Astrocyte (in vitro differentiated cells and primary cell): ENCODE measurements at regions not wholly inside any gene's neighbourhood (a gene's known extent, or its start where the extent isn't known, plus 50 kb on each side); places are given as distances from the start of the nearest gene placed in this dataset.

Experiments
- DNase-seq: peaks from one replicate; pipeline ENCODE4 v3.0.0-alpha.2; 2010; ENCODE audit warnings: low read depth
- FAIRE-seq: peaks from 2 replicates; lab custom pipeline; 2011; peaks lifted over from hg19 to GRCh38; lab: Jason Lieb, UNC
- H2AFZ ChIP-seq: 2 replicates; pipeline ENCODE4 v1.6.0; 2012; ENCODE audit warnings: low read depth, low read length, inconsistent platforms
- H3K27ac ChIP-seq: 2 replicates; pipeline ENCODE4 v1.5.1; 2011; ENCODE audit warnings: low read depth, low read length, inconsistent platforms
- H3K27me3 ChIP-seq: 2 replicates; pipeline ENCODE4 v1.6.0; 2011; ENCODE audit warnings: low read length, inconsistent platforms; ENCODE audit not compliant: insufficient read depth
- H3K36me3 ChIP-seq: 2 replicates; pipeline ENCODE4 v1.5.1; 2011; ENCODE audit warnings: low read length, inconsistent platforms; ENCODE audit not compliant: insufficient read depth
- H3K4me1 ChIP-seq: 2 replicates; pipeline ENCODE4 v1.5.1; 2011; ENCODE audit warnings: low read length, inconsistent platforms; ENCODE audit not compliant: insufficient read depth
- H3K4me2 ChIP-seq: 2 replicates; pipeline ENCODE4 v1.6.0; 2012; ENCODE audit warnings: low read length, inconsistent platforms
- H3K4me3 ChIP-seq: 2 replicates; pipeline ENCODE4 v1.5.1; 2011; ENCODE audit warnings: low read depth, mild to moderate bottlenecking, low read length, inconsistent platforms; ENCODE audit not compliant: insufficient read depth
- H3K79me2 ChIP-seq: 2 replicates; pipeline ENCODE4 v1.6.0; 2012; ENCODE audit warnings: mild to moderate bottlenecking, low read length, inconsistent platforms; ENCODE audit not compliant: insufficient read depth
- H3K9ac ChIP-seq: 2 replicates; pipeline ENCODE4 v1.6.0; 2012; ENCODE audit warnings: mild to moderate bottlenecking, low read length, inconsistent platforms
- H3K9me3 ChIP-seq: 2 replicates; pipeline ENCODE4 v1.5.1; 2012; ENCODE audit warnings: low read depth, mild to moderate bottlenecking, low read length, inconsistent platforms; ENCODE audit not compliant: insufficient read depth
- H4K20me1 ChIP-seq: 2 replicates; pipeline ENCODE4 v1.6.0; 2012; ENCODE audit warnings: low read length, inconsistent platforms; ENCODE audit not compliant: insufficient read depth
- H3K27ac Mint-ChIP-seq: one replicate; pipeline ENCODE4 v1.8.0; 2021; ENCODE audit warnings: mild to moderate bottlenecking, mixed read lengths; ENCODE audit not compliant: unreplicated experiment
- H3K27me3 Mint-ChIP-seq: one replicate; pipeline ENCODE4 v1.8.0; 2021; ENCODE audit warnings: low read depth, mixed read lengths; ENCODE audit not compliant: unreplicated experiment
- H3K36me3 Mint-ChIP-seq: one replicate; pipeline ENCODE4 v1.8.0; 2021; ENCODE audit warnings: low read depth, mixed read lengths; ENCODE audit not compliant: unreplicated experiment
- H3K4me1 Mint-ChIP-seq: one replicate; pipeline ENCODE4 v1.8.0; 2021; ENCODE audit warnings: low read depth, mixed read lengths; ENCODE audit not compliant: unreplicated experiment
- H3K4me3 Mint-ChIP-seq: one replicate; pipeline ENCODE4 v1.8.0; 2021; ENCODE audit warnings: mild to moderate bottlenecking, moderate library complexity, mixed read lengths; ENCODE audit not compliant: unreplicated experiment
- H3K9me3 Mint-ChIP-seq: one replicate; pipeline ENCODE4 v1.8.0; 2021; ENCODE audit warnings: mild to moderate bottlenecking, mixed read lengths; ENCODE audit not compliant: unreplicated experiment
- CTCF ChIP-seq: IDR thresholded peaks from 2 replicates; pipeline ENCODE4 v1.5.1; 2011; ENCODE audit warnings: low read depth, mild to moderate bottlenecking, inconsistent platforms, low read length, moderate library complexity; ENCODE audit not compliant: insufficient read depth
- EZH2 ChIP-seq: IDR thresholded peaks from 2 replicates; pipeline ENCODE4 v1.6.1; 2012; ENCODE audit warnings: mild to moderate bottlenecking, low read length, inconsistent platforms; ENCODE audit not compliant: insufficient read depth

- H3K27ac Mint-ChIP-seq, result peak overlapping the region; percentile 90
- peaks cover 62% of the 10 kb centered on the region for H3K4me1 Mint-ChIP-seq
- H3K27ac ChIP-seq, result peak overlapping the region; percentile 94
Observed at GRCh38 chr1:172903581-172904220, 147.0 kb downstream of the TNFSF18 start.

GRCh38 chr1:172905452-172905851, 145.3 kb downstream of the TNFSF18 start:
- Mint-ChIP-seq H3K36me3 (no peaks in the 10 kb centered on the region), H3K27me3 (no peaks in the 10 kb centered on the region), H3K4me1 (peaks cover 64% of the 10 kb centered on the region), H3K27ac (peak overlapping the region; percentile 54), H3K4me3 (no peak overlapping the region), H3K9me3 (peaks cover 6% of the 10 kb centered on the region)
- no peak overlapping the region for H3K4me3 ChIP-seq
- H3K9me3 ChIP-seq, result no peaks in the 10 kb centered on the region
- no peak overlapping the region for H3K9ac ChIP-seq
- peak overlapping the region; percentile 31 for H3K27ac ChIP-seq
- H3K4me1 ChIP-seq, result peaks cover 65% of the 10 kb centered on the region
- peak overlapping the region; percentile 12 for H3K4me2 ChIP-seq
- no peaks in the 10 kb centered on the region for H3K27me3 ChIP-seq
- no peak for TF ChIP-seq EZH2
- TF ChIP-seq CTCF, result no peak
- FAIRE-seq (peak; percentile 20), DNase-seq (peak; percentile 89)
- H2AFZ ChIP-seq, result no peak overlapping the region
- no peaks in the 10 kb centered on the region for H3K79me2 ChIP-seq
- H3K36me3 ChIP-seq, result no peaks in the 10 kb centered on the region
- no peaks in the 10 kb centered on the region for H4K20me1 ChIP-seq

More at GRCh38 chr1:172903581-172904220, 147.0 kb downstream of the TNFSF18 start:
- Mint-ChIP-seq H3K36me3 (no peaks in the 10 kb centered on the region), H3K27me3 (no peaks in the 10 kb centered on the region), H3K4me3 (no peak overlapping the region), H3K9me3 (peaks cover 4% of the 10 kb centered on the region)
- Histone ChIP-seq H3K36me3 (no peaks in the 10 kb centered on the region), H3K27me3 (no peaks in the 10 kb centered on the region), H3K9ac (peak overlapping the region; percentile 39), H4K20me1 (no peaks in the 10 kb centered on the region), H3K4me3 (no peak overlapping the region), H3K79me2 (no peaks in the 10 kb centered on the region), H3K9me3 (no peaks in the 10 kb centered on the region), H2AFZ (no peak overlapping the region), H3K4me1 (peaks cover 58% of the 10 kb centered on the region), H3K4me2 (peak overlapping the region; percentile 33)
- DNase-seq, result peak; percentile 83
- TF ChIP-seq CTCF (no peak), EZH2 (no peak)
- peak; percentile 94 for FAIRE-seq
